Retinal pigment epithelial cell (primary cell): ENCODE measurements at regions not wholly inside any gene's neighbourhood (a gene's known extent, or its start where the extent isn't known, plus 50 kb on each side); places are given as distances from the start of the nearest gene placed in this dataset.

Source experiments
- DNase-seq: peaks from one replicate; pipeline ENCODE4 v3.0.0-alpha.2; 2010; ENCODE audit warnings: low read depth
- H3K4me3 ChIP-seq: 2 replicates; pipeline ENCODE4 v1.5.1; 2011; ENCODE audit warnings: mild to moderate bottlenecking, low read length, control low read depth, moderate library complexity
- TF ChIP-seq, protein P1 (sequence below): conservative IDR thresholded peaks from 2 replicates; pipeline ENCODE4 v1.5.1; 2011; ENCODE audit warnings: low read depth, low read length, control low read depth, inconsistent platforms

DNA sequence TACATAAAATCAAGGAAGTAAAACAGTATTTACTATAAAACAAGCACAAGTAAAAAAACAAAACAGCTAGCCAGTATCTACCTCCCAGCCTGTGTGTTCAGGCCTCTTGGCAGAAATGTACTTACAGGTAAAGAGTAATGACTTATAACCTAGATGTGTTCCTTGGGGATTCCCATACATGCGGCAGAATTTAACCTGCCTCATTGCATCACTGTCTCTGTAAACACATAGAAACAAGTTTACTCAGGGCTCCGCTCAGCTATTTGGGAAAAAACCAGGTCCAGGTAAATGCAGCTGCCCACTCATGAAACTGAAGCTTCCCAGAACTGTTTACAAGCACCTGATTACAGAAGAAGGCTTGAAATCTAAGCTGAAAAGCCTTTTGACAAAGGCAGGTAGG is 50.7 kb upstream of the SERP2 start:
- no peak for DNase-seq
- TF ChIP-seq, protein P1, sequence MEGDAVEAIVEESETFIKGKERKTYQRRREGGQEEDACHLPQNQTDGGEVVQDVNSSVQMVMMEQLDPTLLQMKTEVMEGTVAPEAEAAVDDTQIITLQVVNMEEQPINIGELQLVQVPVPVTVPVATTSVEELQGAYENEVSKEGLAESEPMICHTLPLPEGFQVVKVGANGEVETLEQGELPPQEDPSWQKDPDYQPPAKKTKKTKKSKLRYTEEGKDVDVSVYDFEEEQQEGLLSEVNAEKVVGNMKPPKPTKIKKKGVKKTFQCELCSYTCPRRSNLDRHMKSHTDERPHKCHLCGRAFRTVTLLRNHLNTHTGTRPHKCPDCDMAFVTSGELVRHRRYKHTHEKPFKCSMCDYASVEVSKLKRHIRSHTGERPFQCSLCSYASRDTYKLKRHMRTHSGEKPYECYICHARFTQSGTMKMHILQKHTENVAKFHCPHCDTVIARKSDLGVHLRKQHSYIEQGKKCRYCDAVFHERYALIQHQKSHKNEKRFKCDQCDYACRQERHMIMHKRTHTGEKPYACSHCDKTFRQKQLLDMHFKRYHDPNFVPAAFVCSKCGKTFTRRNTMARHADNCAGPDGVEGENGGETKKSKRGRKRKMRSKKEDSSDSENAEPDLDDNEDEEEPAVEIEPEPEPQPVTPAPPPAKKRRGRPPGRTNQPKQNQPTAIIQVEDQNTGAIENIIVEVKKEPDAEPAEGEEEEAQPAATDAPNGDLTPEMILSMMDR: no peak

DNA sequence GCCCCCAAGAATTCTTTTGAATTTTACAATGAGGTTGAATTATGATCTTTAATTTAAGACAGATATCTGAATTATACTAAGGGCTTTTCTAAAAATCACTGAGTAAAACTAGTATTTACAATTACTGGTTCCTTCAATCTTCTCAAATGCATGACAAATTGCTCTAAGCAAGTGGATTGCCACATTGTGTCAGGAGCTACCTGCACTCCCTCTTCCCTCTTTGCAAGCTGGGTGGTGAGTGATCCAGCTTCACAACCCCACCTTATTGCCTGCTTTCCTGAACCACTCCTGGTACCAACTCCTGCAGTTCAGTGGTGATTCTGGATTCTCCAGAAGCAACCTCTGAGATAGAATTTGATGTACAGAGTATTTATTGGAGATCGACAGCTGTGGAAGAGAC is 49.9 kb upstream of the SERP2 start:
- no peak for DNase-seq
- TF ChIP-seq, protein P1: no peak
- no peak overlapping the region for H3K4me3 ChIP-seq

More for the DNA sequence above, 50.7 kb upstream of the SERP2 start:
- no peak overlapping the region for H3K4me3 ChIP-seq
